ENCODE measurements at regions not wholly inside any gene's neighbourhood (a gene's known extent, or its start where the extent isn't known, plus 50 kb on each side); places are given as distances from the start of the nearest gene placed in this dataset.

- no peak overlapping the region for H2BK120ac ChIP-seq (ENCODE audit: low read depth, low read length)
- no peak overlapping the region for H3K27ac ChIP-seq (ENCODE audit: insufficient read depth, low read length)
- DNase-seq = no peak
- no peak overlapping the region for H3K23ac ChIP-seq (ENCODE audit: low read depth, low read length)
- no peak overlapping the region for H2AK5ac ChIP-seq (ENCODE audit: low read depth, low read length)
- H2BK5ac ChIP-seq (ENCODE audit: low read depth, low read length, poor library complexity, severe bottlenecking) = no peak overlapping the region
- ChIA-PET CTCF (no interaction called here), POLR2A (ENCODE audit: unreplicated experiment) (no interaction called here)
- dilution Hi-C loops (cut with HindIII; ENCODE audit: low sequenced_read_pairs, unreplicated experiment) = no loop called here
- no peak overlapping the region for H2AFZ ChIP-seq (replicated peaks; ENCODE audit: low read length, poor library complexity)
- no peak for TF ChIP-seq MAFK (IDR thresholded peaks at IDR 0.05; ENCODE audit: low read depth, low read length)
- TF ChIP-seq POLR2A (IDR thresholded peaks at IDR 0.05; ENCODE audit: low read depth, low read length) = no peak
- no peak for TF ChIP-seq NFE2L2 (IDR thresholded peaks at IDR 0.05; ENCODE audit: low read depth, low read length)
- no peak for TF ChIP-seq USF2 (IDR thresholded peaks at IDR 0.05; ENCODE audit: low read depth, low read length)
- TF ChIP-seq MXI1 (IDR thresholded peaks at IDR 0.05; ENCODE audit: borderline replicate concordance, low read depth, low read length) = no peak
- TF ChIP-seq, protein P1, sequence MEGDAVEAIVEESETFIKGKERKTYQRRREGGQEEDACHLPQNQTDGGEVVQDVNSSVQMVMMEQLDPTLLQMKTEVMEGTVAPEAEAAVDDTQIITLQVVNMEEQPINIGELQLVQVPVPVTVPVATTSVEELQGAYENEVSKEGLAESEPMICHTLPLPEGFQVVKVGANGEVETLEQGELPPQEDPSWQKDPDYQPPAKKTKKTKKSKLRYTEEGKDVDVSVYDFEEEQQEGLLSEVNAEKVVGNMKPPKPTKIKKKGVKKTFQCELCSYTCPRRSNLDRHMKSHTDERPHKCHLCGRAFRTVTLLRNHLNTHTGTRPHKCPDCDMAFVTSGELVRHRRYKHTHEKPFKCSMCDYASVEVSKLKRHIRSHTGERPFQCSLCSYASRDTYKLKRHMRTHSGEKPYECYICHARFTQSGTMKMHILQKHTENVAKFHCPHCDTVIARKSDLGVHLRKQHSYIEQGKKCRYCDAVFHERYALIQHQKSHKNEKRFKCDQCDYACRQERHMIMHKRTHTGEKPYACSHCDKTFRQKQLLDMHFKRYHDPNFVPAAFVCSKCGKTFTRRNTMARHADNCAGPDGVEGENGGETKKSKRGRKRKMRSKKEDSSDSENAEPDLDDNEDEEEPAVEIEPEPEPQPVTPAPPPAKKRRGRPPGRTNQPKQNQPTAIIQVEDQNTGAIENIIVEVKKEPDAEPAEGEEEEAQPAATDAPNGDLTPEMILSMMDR (conservative IDR thresholded peaks at IDR 0.05; ENCODE audit: low read depth, low read length) = no peak
- no peak for TF ChIP-seq RCOR1 (IDR thresholded peaks at IDR 0.05; ENCODE audit: insufficient replicate concordance, low read length)
- TF ChIP-seq CEBPB (IDR thresholded peaks at IDR 0.05; ENCODE audit: low read depth, low read length) = no peak
- no peak for TF ChIP-seq RFX5 (IDR thresholded peaks at IDR 0.05; ENCODE audit: low read depth, low read length)
- no peak for TF ChIP-seq CHD1 (IDR thresholded peaks at IDR 0.05; ENCODE audit: low read depth, low read length)
- no peak for TF ChIP-seq RAD21 (IDR thresholded peaks at IDR 0.05; ENCODE audit: low read length)
- TF ChIP-seq ELK1 (IDR thresholded peaks at IDR 0.05; ENCODE audit: borderline replicate concordance, low read depth, low read length) = no peak
- TF ChIP-seq FOS (IDR thresholded peaks at IDR 0.05; ENCODE audit: low read depth, low read length) = no peak
- TF ChIP-seq BHLHE40 (IDR thresholded peaks at IDR 0.05; ENCODE audit: low read depth, low read length) = no peak
- TF ChIP-seq MAZ (IDR thresholded peaks at IDR 0.05; ENCODE audit: borderline replicate concordance, low read depth, low read length) = no peak
- no peak for TF ChIP-seq SMC3 (IDR thresholded peaks at IDR 0.05; ENCODE audit: low read depth, low read length)
- no peak overlapping the region for H4K5ac ChIP-seq (ENCODE audit: low read depth, low read length)
- H3K4me3 ChIP-seq (ENCODE audit: insufficient read depth, low read depth, low read length) = no peak overlapping the region
- no peak overlapping the region for H2BK15ac ChIP-seq (ENCODE audit: low read depth, low read length)
- WGBS, 2 experiments (ENCODE audit: extremely low coverage in 2 of 2, insufficient read length in 1 of 2) = 45% methylated on average over 4 of the region's 16 CpGs; no CpG with 5 or more reads in 1 of the 2 experiments
- H3K9ac ChIP-seq (ENCODE audit: low read depth, low read length) = no peak overlapping the region
- intact Hi-C loops (cut with micrococcal nuclease) = no loop called here
- no peak overlapping the region for H3K18ac ChIP-seq (ENCODE audit: low read depth, low read length)
- H3K4me2 ChIP-seq (ENCODE audit: low read depth, low read length) = no peak overlapping the region
- H2AK9ac ChIP-seq (replicated peaks; ENCODE audit: low read depth, low read length, poor library complexity) = no peak overlapping the region
- H3K14ac ChIP-seq (replicated peaks; ENCODE audit: low read depth, low read length) = no peak overlapping the region
- in situ Hi-C loops (cut with MboI; ENCODE audit: low sequenced_read_pairs) = no loop called here
- H2BK20ac ChIP-seq (ENCODE audit: low read depth, low read length) = no peak overlapping the region
- no TSS peak for BruUV-seq (replicated peaks)
- H3K9me3 ChIP-seq (ENCODE audit: control insufficient read depth, insufficient read depth, low read length) = peaks cover 13% of the 10 kb centered on the region; the same call in 1 of the 2 replicates
- no peak overlapping the region for H3K4ac ChIP-seq (ENCODE audit: low read depth, low read length)
- H4K91ac ChIP-seq (ENCODE audit: insufficient read depth, low read depth, low read length) = no peak overlapping the region
- H3K79me1 ChIP-seq (ENCODE audit: low read depth in 1 of 2, low read length in 2 of 2) = no peaks in the 10 kb centered on the region
- no peak overlapping the region for H4K8ac ChIP-seq (ENCODE audit: low read depth in 2 of 2, low read length in 2 of 2)
- no peaks in the 10 kb centered on the region for H3K36me3 ChIP-seq (ENCODE audit: control insufficient read depth, insufficient read depth, low read length)
- no peaks in the 10 kb centered on the region for H3K9me1 ChIP-seq (ENCODE audit: insufficient read depth, low read length)
- H3K56ac ChIP-seq (ENCODE audit: extremely low read depth, insufficient read depth, low read length) = no peak overlapping the region
- ATAC-seq (ENCODE audit: low read depth) = no peak
- H3K27me3 ChIP-seq (ENCODE audit: control insufficient read depth, insufficient read depth, low read length) = no peaks in the 10 kb centered on the region
- no peaks in the 10 kb centered on the region for H4K20me1 ChIP-seq (ENCODE audit: insufficient read depth, low read length)
- H3K4me1 ChIP-seq (ENCODE audit: control insufficient read depth, insufficient read depth, low read length) = no peaks in the 10 kb centered on the region
These were observed 434.5 kb downstream of the CCSER2 start for GRCh38 chr10:84762754-84763394.
